ENCODE measurements at regions not wholly inside any gene's neighbourhood (a gene's known extent, or its start where the extent isn't known, plus 50 kb on each side); places are given as distances from the start of the nearest gene placed in this dataset.

DNA sequence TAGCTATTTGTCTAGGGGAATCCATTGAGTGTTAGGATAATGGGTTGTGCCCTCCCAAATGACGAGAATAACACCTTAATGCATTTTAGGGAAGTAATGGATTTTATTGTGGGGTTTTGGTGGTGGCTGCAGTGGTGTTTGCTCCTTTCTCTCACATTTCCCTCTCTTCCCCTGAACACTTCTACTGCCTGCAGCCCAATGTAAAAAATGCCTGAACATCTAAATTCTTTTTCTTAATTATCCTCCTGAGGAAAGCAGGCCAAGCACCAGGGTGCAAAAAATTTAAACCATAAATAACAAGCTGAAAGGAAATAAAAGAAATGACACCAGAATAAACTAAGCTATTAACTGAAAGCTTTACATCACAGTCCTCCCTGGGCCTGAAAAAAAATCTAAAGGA, 57.3 kb upstream of the PCDH8 start:
- Histone ChIP-seq H3K4me3 (replicated peaks in 1 of 3; ENCODE audit: insufficient read depth in 1 of 3, low read depth in 1 of 3, low read length in 3 of 3) (no peak overlapping the region), H3K9me3 (replicated peaks; ENCODE audit: control insufficient read depth, insufficient read depth, low read length) (no peaks in the 10 kb centered on the region), H3K4me1 (ENCODE audit: control insufficient read depth, extremely low read depth, insufficient read depth, low read length) (no peaks in the 10 kb centered on the region), H3K4me2 (ENCODE audit: insufficient read depth, low read length) (no peak overlapping the region), H2AFZ (ENCODE audit: low read depth, low read length) (no peak overlapping the region), H3K27me3 (ENCODE audit: control insufficient read depth in 2 of 2, insufficient read depth in 2 of 2, low read length in 2 of 2) (peaks cover 0 to 3% of the 10 kb centered on the region in 2 experiments), H3K79me2 (ENCODE audit: control insufficient read depth, insufficient read depth, low read length) (no peaks in the 10 kb centered on the region), H4K20me1 (replicated peaks; ENCODE audit: control insufficient read depth, extremely low read depth, insufficient read depth, low read length) (no peaks in the 10 kb centered on the region), H3K9me1 (replicated peaks; ENCODE audit: control insufficient read depth, extremely low read depth, insufficient read depth, low read length) (no peaks in the 10 kb centered on the region), H3K9ac (replicated peaks; ENCODE audit: extremely low read depth, insufficient read depth, low read length) (no peak overlapping the region), H3K27ac (ENCODE audit: insufficient read depth, low read depth, low read length) (no peak overlapping the region), H3K36me3 (ENCODE audit: control insufficient read depth in 2 of 2, extremely low read depth in 1 of 2, insufficient read depth in 2 of 2, low read length in 2 of 2) (no peaks in the 10 kb centered on the region)
- dilution Hi-C loops (cut with MboI; ENCODE audit: extremely low pct_ligation_motif_present, low sequenced_read_pairs), result no loop called here
- intact Hi-C loops (cut with micrococcal nuclease), result no loop called here
- FAIRE-seq (no peak), DNase-seq (ENCODE audit: low read depth, low spot score) (no peak)
- BruUV-seq (replicated peaks), result no TSS peak
- TF ChIP-seq GATA2 (IDR thresholded peaks at IDR 0.05; ENCODE audit: insufficient read depth, insufficient read length, low read depth, low read length), result no peak
- no peak for TF ChIP-seq POLR2AphosphoS5 (IDR thresholded peaks at IDR 0.05; ENCODE audit: insufficient read depth, low read depth, low read length)
- TF ChIP-seq, protein P1, sequence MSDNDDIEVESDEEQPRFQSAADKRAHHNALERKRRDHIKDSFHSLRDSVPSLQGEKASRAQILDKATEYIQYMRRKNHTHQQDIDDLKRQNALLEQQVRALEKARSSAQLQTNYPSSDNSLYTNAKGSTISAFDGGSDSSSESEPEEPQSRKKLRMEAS (IDR thresholded peaks at IDR 0.05; ENCODE audit: insufficient read depth, insufficient read length), result no peak
- CTCF ChIA-PET, result no interaction called here
- POLR2A ChIA-PET, result no interaction called here

DNA sequence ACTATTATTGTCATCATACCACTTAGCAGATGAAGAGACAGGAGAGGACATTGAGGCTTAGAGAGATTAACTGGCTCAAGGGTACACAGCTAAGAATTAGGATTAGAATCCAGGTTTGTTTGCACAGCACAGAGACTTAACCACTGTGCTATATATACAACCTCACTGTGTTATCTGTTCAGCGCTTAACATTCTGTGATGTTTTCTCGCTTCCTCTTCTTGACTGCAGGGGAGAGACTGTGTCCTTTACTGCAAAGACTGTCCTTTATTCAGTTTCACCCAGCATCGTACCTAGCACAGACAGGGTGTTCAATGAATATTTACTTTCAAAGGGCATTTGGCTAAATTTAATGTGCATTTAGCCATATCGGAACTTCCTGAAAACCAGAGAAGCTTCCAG, 54.9 kb upstream of the PCDH8 start:
- H3K9me1 ChIP-seq (replicated peaks; ENCODE audit: control insufficient read depth, extremely low read depth, insufficient read depth, low read length), result no peaks in the 10 kb centered on the region
- H3K4me2 ChIP-seq (ENCODE audit: insufficient read depth, low read length), result no peak overlapping the region
- POLR2A ChIA-PET, result no interaction called here
- H3K4me3 ChIP-seq (replicated peaks in 1 of 3; ENCODE audit: insufficient read depth in 1 of 3, low read depth in 1 of 3, low read length in 3 of 3), result no peak overlapping the region
- H3K27ac ChIP-seq (ENCODE audit: insufficient read depth, low read depth, low read length), result no peak overlapping the region
- H4K20me1 ChIP-seq (replicated peaks; ENCODE audit: control insufficient read depth, extremely low read depth, insufficient read depth, low read length), result no peaks in the 10 kb centered on the region
- H3K4me1 ChIP-seq (ENCODE audit: control insufficient read depth, extremely low read depth, insufficient read depth, low read length), result no peaks in the 10 kb centered on the region
- dilution Hi-C loops (cut with MboI; ENCODE audit: extremely low pct_ligation_motif_present, low sequenced_read_pairs), result no loop called here
- DNase-seq (ENCODE audit: low read depth, low spot score), result no peak
- H2AFZ ChIP-seq (ENCODE audit: low read depth, low read length), result no peak overlapping the region
- H3K36me3 ChIP-seq (ENCODE audit: control insufficient read depth in 2 of 2, extremely low read depth in 1 of 2, insufficient read depth in 2 of 2, low read length in 2 of 2), result no peaks in the 10 kb centered on the region
- intact Hi-C loops (cut with micrococcal nuclease), result no loop called here
- no peak overlapping the region for H3K9ac ChIP-seq (replicated peaks; ENCODE audit: extremely low read depth, insufficient read depth, low read length)
- CTCF ChIA-PET, result interaction anchor here (1.4 kb wide), 1 partner anchor 65 kb away, joined by 4 read pairs; no protein-coding TSS in a partner anchor
- peaks cover 0 to 3% of the 10 kb centered on the region in 2 experiments for H3K27me3 ChIP-seq (ENCODE audit: control insufficient read depth in 2 of 2, insufficient read depth in 2 of 2, low read length in 2 of 2)
- no TSS peak for BruUV-seq (replicated peaks)
- no peaks in the 10 kb centered on the region for H3K79me2 ChIP-seq (ENCODE audit: control insufficient read depth, insufficient read depth, low read length)
- no peak for FAIRE-seq
- TF ChIP-seq EZH2 (IDR thresholded peaks at IDR 0.05; ENCODE audit: borderline replicate concordance, low read depth, low read length, severe bottlenecking), result no peak
- TF ChIP-seq CTCF (IDR thresholded peaks at IDR 0.05; ENCODE audit: extremely low read depth in 1 of 2, insufficient read depth in 1 of 2, low read depth in 1 of 2, low read length in 2 of 2), result no peak
- no peak for TF ChIP-seq MYC (IDR thresholded peaks at IDR 0.05; ENCODE audit: low read depth, low read length)
- TF ChIP-seq GATA2 (IDR thresholded peaks at IDR 0.05; ENCODE audit: insufficient read depth, insufficient read length, low read depth, low read length), result no peak
- no peak for TF ChIP-seq POLR2AphosphoS5 (IDR thresholded peaks at IDR 0.05; ENCODE audit: insufficient read depth, low read depth, low read length)
- TF ChIP-seq, protein P1 (IDR thresholded peaks at IDR 0.05; ENCODE audit: insufficient read depth, insufficient read length), result no peak
- no peak for TF ChIP-seq POLR2A (IDR thresholded peaks at IDR 0.05; ENCODE audit: low read depth, low read length)
- no peak for TF ChIP-seq FOS (IDR thresholded peaks at IDR 0.05; ENCODE audit: borderline replicate concordance, insufficient read depth, low read length)
- no peak for TF ChIP-seq JUN (IDR thresholded peaks at IDR 0.05; ENCODE audit: borderline replicate concordance, insufficient read depth, insufficient read length, low read depth)
- H3K9me3 ChIP-seq (replicated peaks; ENCODE audit: control insufficient read depth, insufficient read depth, low read length), result no peaks in the 10 kb centered on the region

Measured in endothelial cell of umbilical vein (primary cell).